GM10266 (cell line): ENCODE measurements at regions not wholly inside any gene's neighbourhood (a gene's known extent, or its start where the extent isn't known, plus 50 kb on each side); places are given as distances from the start of the nearest gene placed in this dataset.

Source experiments
- DNase-seq: peaks from one replicate; pipeline ENCODE4 v3.0.0; 2012; ENCODE audit errors: extremely low spot score
- TF ChIP-seq, protein P1 (sequence below): IDR thresholded peaks from 2 replicates; pipeline ENCODE4 v1.5.1; 2012; ENCODE audit warnings: mild to moderate bottlenecking, low read depth; ENCODE audit not compliant: control insufficient read depth, insufficient read depth; ENCODE audit errors: missing control alignments

DNA sequence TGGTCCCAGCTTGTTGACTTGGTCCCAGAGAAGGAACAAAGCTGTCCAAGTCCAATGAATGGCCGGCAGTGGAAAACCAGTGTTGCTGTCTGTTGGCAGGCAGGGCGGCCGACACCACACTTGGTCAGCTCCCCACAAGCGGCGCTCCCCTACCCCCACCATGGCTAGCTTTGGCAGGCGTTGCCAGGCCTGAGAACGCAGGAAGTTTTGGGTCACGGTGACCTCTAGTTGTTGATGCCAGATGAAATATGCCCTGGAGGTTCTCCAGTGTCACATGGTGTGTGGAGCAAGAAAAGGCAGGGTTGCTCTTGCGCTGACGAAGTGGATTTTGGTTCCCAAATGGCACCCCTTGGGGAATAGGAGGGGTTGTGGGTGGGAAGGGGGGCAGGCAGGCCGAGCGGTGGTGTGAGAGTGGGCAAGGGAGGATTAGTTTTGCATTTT lies 72.7 kb upstream of the TPRG1 start:
- TF ChIP-seq, protein P1, sequence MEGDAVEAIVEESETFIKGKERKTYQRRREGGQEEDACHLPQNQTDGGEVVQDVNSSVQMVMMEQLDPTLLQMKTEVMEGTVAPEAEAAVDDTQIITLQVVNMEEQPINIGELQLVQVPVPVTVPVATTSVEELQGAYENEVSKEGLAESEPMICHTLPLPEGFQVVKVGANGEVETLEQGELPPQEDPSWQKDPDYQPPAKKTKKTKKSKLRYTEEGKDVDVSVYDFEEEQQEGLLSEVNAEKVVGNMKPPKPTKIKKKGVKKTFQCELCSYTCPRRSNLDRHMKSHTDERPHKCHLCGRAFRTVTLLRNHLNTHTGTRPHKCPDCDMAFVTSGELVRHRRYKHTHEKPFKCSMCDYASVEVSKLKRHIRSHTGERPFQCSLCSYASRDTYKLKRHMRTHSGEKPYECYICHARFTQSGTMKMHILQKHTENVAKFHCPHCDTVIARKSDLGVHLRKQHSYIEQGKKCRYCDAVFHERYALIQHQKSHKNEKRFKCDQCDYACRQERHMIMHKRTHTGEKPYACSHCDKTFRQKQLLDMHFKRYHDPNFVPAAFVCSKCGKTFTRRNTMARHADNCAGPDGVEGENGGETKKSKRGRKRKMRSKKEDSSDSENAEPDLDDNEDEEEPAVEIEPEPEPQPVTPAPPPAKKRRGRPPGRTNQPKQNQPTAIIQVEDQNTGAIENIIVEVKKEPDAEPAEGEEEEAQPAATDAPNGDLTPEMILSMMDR = no peak

DNA sequence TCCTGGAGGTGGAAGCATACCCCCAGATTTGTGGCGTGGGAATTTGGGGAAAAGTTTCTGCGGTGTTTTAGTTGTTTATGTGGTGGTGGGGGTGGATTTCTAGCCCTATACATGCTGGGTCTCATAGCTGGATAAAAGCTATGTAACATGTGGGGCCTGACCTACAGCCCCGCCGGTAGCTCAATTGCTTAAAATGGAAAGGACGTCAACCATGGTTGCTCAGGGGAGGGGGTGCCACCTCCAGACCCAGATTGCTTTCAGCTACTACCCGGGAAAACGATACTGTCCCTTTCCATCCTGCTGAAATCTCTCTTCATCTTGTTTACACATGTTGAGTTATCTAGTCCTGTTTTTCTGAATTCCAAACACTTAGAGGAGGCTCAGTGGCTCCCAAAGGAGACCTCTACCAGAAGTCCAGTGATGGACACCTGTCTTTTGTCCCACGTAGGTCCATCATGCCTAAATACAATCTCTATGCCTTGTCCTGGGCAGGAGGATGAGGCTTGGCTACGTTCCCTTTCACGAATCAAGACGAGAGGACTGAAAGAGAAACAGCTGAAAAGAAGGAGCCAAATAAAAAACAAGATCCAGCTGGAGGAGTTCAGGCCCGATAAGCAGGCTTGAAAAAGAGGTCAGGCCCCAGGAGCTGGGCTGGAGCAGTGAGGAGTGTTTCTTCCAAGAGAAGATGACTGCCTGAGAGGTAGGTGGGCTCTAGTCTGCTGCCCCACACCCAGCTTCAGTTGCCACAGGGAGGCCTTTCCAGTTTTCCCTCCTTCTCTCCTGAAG lies 72.1 kb upstream of the TPRG1 start:
- TF ChIP-seq, protein P1 = no peak
- DNase-seq = no peak

More for the DNA sequence above, 72.7 kb upstream of the TPRG1 start:
- DNase-seq = no peak

DNA sequence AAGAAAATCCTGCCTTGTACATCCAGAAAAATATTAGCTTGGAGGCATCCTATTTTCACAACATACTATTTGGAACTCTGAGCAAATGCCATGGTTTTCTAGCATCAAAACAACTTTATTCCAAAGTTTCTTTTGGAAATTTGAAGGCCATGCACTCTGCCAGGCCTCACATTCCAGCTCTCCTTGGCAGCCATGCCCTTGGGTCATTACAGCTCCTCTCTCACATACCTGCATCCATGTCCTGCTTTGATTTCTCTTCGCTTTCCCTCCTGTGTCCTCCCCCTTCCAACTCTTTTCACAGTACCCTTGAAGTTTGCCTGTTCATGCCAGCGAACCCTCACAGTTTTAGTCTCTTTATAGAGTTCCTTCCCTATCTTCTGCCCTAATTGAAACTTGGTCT lies 70.9 kb upstream of the TPRG1 start:
- DNase-seq = no peak
- TF ChIP-seq, protein P1 = no peak

DNA sequence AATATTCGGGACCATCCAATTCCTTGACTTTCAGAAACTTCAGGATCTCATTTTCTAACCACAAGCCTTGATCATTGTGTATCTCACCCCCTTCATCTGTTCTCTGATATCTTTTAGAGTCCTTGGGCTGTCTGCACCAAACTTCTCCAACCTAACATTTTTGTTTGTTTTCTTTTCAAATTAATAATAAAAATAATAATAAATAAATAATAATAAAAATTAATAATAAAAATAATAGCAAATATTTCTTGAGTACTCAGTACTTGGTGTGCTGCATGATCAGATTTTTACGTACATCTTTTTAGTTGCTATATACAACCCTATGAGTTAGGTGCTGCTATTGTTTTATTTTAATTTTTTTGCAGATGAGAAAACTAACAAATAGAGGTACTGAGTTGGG lies 70.2 kb upstream of the TPRG1 start:
- TF ChIP-seq, protein P1 = no peak
- DNase-seq = no peak

DNA sequence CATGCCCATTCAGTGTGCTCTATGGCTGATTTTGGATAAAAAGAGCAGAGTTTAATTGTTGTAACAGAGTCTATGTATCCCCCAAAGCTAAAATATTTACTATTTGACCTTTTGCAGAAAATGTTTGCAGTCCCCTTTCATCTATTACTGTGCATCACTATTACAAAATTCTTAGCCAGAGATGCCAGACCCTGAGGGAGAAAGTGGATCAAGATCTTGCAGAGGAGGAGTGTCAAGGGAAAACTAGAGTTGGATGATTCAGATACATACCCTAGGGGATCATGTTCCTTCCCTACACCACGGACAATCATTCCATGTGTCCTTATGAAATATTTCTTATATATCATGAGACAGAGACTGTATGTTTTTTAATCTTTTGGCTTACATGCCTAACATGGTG lies 68.6 kb upstream of the TPRG1 start:
- TF ChIP-seq, protein P1 = no peak
- DNase-seq = no peak

DNA sequence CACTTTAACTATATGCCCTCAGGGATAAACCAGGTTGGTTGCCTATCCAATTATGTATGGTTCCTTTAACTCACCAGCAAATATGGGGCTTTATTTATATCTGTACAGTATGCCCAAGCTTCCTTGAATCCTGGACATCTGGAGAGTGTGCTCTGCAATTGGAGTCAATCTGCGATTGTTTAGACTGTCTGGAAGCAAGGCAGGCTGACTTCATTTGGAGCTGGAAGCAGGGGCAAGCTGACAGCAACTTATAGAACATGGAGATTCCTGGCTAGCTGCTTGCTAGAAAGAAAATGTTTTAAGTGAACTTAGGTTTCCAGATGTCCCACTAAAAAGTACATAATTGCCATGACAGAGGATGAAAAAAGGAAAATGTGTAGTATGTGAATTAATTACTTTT lies 63.7 kb upstream of the TPRG1 start:
- TF ChIP-seq, protein P1 = no peak

DNA sequence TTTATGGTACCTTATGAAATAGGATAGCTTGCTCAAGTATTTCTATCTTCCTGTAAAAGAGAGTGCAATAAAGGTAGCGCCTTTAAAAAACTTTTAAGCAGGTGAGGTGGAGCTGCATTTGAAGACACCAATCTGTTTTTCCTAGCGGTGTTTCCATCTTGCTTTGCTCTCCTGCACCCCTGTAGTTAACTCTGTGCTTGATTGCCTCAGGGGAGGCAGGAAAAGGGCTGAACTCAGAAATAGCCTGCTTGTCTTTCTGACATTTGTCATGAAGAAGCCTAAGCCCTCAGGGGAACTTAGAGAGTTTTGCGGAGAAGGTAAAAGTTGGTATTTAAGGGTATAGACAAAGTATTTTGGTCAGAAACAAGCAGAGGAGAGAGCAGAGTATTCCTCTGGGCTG lies 63.0 kb upstream of the TPRG1 start:
- TF ChIP-seq, protein P1 = no peak
- DNase-seq = no peak

More for the DNA sequence above, 63.7 kb upstream of the TPRG1 start:
- DNase-seq = no peak
